ENCODE measurements at regions not wholly inside any gene's neighbourhood (a gene's known extent, or its start where the extent isn't known, plus 50 kb on each side); places are given as distances from the start of the nearest gene placed in this dataset.

GRCh38 chr18:67421651-67422050, 94.9 kb downstream of the DSEL start:
- Histone ChIP-seq H2BK15ac (ENCODE audit: low read depth, low read length) (no peak overlapping the region), H4K8ac (replicated peaks; ENCODE audit: insufficient read length, low read depth, low read length) (no peak overlapping the region), H3K79me2 (ENCODE audit: insufficient read depth, low read length) (no peaks in the 10 kb centered on the region), H4K5ac (ENCODE audit: insufficient read length, low read depth, low read length) (no peak overlapping the region), H3K27me3 (ENCODE audit: insufficient read depth, low read length) (no peaks in the 10 kb centered on the region), H3K14ac (ENCODE audit: insufficient read depth, low read length) (no peak overlapping the region), H3K4me1 (ENCODE audit: insufficient read depth, low read length) (no peaks in the 10 kb centered on the region), H4K91ac (ENCODE audit: insufficient read length, low read depth, low read length) (no peak overlapping the region), H3K56ac (ENCODE audit: insufficient read length, low read depth, low read length) (no peak overlapping the region), H2BK12ac (ENCODE audit: insufficient read length, low read depth, low read length) (no peak overlapping the region), H3K4me2 (ENCODE audit: insufficient read depth, insufficient read length, low read length) (no peak overlapping the region), H2AFZ (ENCODE audit: low read length) (no peak overlapping the region), H2BK5ac (ENCODE audit: insufficient read length, low read length) (no peak overlapping the region), H3K23ac (ENCODE audit: insufficient read length, low read depth, low read length) (no peak overlapping the region), H3K79me1 (ENCODE audit: insufficient read depth, low read depth, low read length, poor library complexity, severe bottlenecking) (no peaks in the 10 kb centered on the region), H3K4ac (ENCODE audit: low read depth, low read length) (no peak overlapping the region), H3K23me2 (ENCODE audit: insufficient read length, low read depth, low read length, poor library complexity, severe bottlenecking) (no peaks in the 10 kb centered on the region), H2AK5ac (ENCODE audit: insufficient read length, low read length) (no peak overlapping the region), H2BK120ac (ENCODE audit: low read depth, low read length, poor library complexity, severe bottlenecking) (no peak overlapping the region), H4K20me1 (ENCODE audit: control insufficient read depth, insufficient read depth, insufficient read length) (no peaks in the 10 kb centered on the region), H3K9ac (ENCODE audit: extremely low read depth, insufficient read length, low read length) (no peak overlapping the region), H3T11ph (ENCODE audit: low read length) (no peak overlapping the region), H2BK20ac (ENCODE audit: low read depth, low read length, poor library complexity, severe bottlenecking) (no peak overlapping the region), H3K27ac (ENCODE audit: insufficient read length, low read depth, low read length) (no peak overlapping the region), H3K18ac (ENCODE audit: insufficient read length, low read depth, low read length) (no peak overlapping the region), H3K9me3 (ENCODE audit: control insufficient read depth, low read depth, low read length) (no peaks in the 10 kb centered on the region)
- Mint-ChIP-seq H3K4me1 (no peaks in the 10 kb centered on the region), H3K27ac (no peak overlapping the region), H3K9me3 (no peaks in the 10 kb centered on the region), H3K36me3 (ENCODE audit: insufficient read depth in 1 of 3, low read depth in 3 of 3) (no peaks in the 10 kb centered on the region), H3K27me3 (ENCODE audit: low read depth) (no peaks in the 10 kb centered on the region), H3K4me3 (no peak overlapping the region)
- WGBS (ENCODE audit: extremely low coverage, insufficient read length, low lambda C conversion rate) = no CpG with 5 or more reads among the region's 1 CpG
- no peak for DNase-seq
- no peak for TF ChIP-seq CTCF (conservative IDR thresholded peaks at IDR 0.05)
